Testis (tissue), 2 donors: ENCODE measurements at regions not wholly inside any gene's neighbourhood (a gene's known extent, or its start where the extent isn't known, plus 50 kb on each side); places are given as distances from the start of the nearest gene placed in this dataset.

Source experiments
- DNase-seq: peaks from one replicate; pipeline ENCODE4 v3.0.0-alpha.2; 2019
- H3K27ac ChIP-seq, 2 donors: fragments of 200-600 bp; sonication (generic); one replicate each; pipeline ENCODE4 v1.5.1; 2019
- H3K27me3 ChIP-seq: fragments of 200-600 bp; sonication (generic); one replicate; pipeline ENCODE4 v1.5.1; 2019
- H3K36me3 ChIP-seq: fragments of 200-600 bp; sonication (generic); one replicate; pipeline ENCODE4 v1.5.1; 2017; ENCODE audit warnings: low read depth; ENCODE audit errors: missing control alignments
- H3K4me1 ChIP-seq: fragments of 200-600 bp; sonication (generic); one replicate; pipeline ENCODE4 v1.5.1; 2019
- H3K4me3 ChIP-seq, 2 donors: fragments of 200-600 bp; sonication (generic); one replicate each; pipeline ENCODE4 v1.5.1; 2017 to 2019
- H3K9me3 ChIP-seq: fragments of 200-600 bp; sonication (generic); one replicate; pipeline ENCODE4 v1.5.1; 2017
- POLR2A ChIP-seq: fragments of 450-650 bp; IDR thresholded peaks from one replicate; pipeline ENCODE4 v1.6.1; 2017; ENCODE audit warnings: antibody characterized with exemption, mild to moderate bottlenecking, moderate library complexity
- WGBS, 2 donors: methylation state at CpG; one replicate each; pipeline ENCODE4 v1.1.5; 2018; 5-methylcytosine and 5-hydroxymethylcytosine counted together
- intact Hi-C: fragments of 100-400 bp; cut with DNase I; formaldehyde crosslinking; loops from one replicate; pipeline ENCODE4 v1.15.1; 2023; ENCODE audit warnings: low total_unique reads
- TF ChIP-seq, protein P1 (sequence below), 3 experiments: fragments of 450-650 bp in 2 of 3; fragments of 200-600 bp in 1 of 3; sonication (generic) in 1 of 3; IDR thresholded peaks; one replicate each; pipeline ENCODE4 v1.5.1; 2016 to 2019; ENCODE audit warnings: antibody characterized with exemption in 3 of 3, mild to moderate bottlenecking in 2 of 3, moderate library complexity in 1 of 3

DNA sequence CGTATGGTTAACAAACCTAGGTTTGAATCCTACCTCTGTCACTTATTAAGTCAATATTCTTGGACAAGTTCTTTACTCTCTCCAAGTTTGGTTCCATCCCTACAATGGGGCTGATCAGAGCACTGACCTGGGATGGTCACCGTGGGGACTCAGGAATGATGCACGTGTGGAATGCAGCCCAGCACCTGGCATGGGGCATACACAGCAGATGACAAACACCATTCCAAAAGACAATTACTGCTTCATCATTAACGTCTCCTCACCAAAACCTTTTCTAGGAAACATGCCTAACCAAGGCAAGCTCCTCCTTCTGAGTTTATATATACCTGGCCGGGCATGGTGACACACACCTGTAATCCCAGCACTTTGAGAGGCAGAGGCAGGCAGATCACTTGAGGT is 532.9 kb upstream of the ID2 start:
- Histone ChIP-seq H3K27ac (no peak overlapping the region), H3K4me1 (no peaks in the 10 kb centered on the region), H3K9me3 (no peaks in the 10 kb centered on the region), H3K27me3 (no peaks in the 10 kb centered on the region), H3K4me3 (no peak overlapping the region), H3K36me3 (no peaks in the 10 kb centered on the region)
- TF ChIP-seq POLR2A, result no peak
- TF ChIP-seq, protein P1, sequence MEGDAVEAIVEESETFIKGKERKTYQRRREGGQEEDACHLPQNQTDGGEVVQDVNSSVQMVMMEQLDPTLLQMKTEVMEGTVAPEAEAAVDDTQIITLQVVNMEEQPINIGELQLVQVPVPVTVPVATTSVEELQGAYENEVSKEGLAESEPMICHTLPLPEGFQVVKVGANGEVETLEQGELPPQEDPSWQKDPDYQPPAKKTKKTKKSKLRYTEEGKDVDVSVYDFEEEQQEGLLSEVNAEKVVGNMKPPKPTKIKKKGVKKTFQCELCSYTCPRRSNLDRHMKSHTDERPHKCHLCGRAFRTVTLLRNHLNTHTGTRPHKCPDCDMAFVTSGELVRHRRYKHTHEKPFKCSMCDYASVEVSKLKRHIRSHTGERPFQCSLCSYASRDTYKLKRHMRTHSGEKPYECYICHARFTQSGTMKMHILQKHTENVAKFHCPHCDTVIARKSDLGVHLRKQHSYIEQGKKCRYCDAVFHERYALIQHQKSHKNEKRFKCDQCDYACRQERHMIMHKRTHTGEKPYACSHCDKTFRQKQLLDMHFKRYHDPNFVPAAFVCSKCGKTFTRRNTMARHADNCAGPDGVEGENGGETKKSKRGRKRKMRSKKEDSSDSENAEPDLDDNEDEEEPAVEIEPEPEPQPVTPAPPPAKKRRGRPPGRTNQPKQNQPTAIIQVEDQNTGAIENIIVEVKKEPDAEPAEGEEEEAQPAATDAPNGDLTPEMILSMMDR (IDR thresholded peaks at IDR 0.05), result no peak
- WGBS, 2 donors, result 79 to 87% methylated on average over 5 of the region's 5 CpGs
- DNase-seq, result no peak
- intact Hi-C loops, result no loop called here

DNA sequence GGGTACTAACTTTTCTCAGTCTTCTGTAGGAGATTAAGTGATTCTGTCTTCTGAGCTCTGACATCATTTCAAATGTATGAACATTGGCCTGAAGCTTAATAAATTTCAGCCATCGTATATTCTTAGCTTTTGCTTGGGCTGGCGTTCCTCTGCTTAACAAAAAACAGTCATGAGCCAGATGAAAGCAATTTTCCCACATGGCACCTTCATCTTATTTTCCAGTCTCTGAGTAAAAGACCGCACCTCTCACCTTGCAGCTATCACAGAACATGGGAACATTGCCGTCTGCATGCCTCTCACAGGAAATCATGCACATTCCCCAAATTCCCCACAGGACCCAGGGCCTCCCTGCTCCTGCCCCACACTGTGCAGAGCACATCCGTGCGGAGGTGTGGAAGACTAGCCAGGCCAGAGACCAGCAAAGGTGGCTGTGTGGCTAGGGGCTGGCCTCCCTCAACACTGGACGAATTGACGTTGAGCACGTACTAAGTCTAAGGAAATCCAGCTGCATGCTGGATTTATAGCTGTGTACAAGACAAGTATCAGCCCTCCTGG is 531.8 kb upstream of the ID2 start:
- TF ChIP-seq, protein P1 (IDR thresholded peaks at IDR 0.05), result no peak
- no peak for TF ChIP-seq POLR2A

DNA sequence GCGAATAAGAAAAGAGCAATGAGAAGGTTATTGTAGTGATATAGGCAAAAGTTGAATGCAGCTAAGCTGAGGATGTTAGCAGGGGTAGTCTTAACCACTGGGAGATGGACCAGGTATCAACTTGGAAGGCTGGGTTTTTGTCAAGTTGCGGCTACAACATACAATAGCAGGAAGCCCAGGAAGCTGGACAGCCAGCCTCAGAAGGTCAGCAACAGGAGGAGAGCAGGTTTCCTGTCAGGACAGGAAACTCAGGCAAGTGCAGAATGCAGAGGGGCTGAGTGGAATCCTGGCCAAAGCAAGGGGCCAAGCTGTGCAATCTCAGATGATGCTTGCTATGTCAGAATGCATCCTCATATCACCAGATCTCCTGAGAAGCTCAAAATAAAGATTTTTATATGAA is 530.0 kb upstream of the ID2 start:
- Histone ChIP-seq H3K36me3 (no peaks in the 10 kb centered on the region), H3K27ac (no peak overlapping the region), H3K9me3 (no peaks in the 10 kb centered on the region), H3K4me1 (no peaks in the 10 kb centered on the region), H3K4me3 (no peak overlapping the region), H3K27me3 (no peaks in the 10 kb centered on the region)
- WGBS, 2 donors, result 89 to 98% methylated on average over 2 of the region's 2 CpGs
- intact Hi-C loops, result no loop called here
- TF ChIP-seq, protein P1 (IDR thresholded peaks at IDR 0.05), result no peak
- TF ChIP-seq POLR2A, result no peak
- no peak for DNase-seq

More for the DNA sequence above, 531.8 kb upstream of the ID2 start:
- H3K9me3 ChIP-seq, result no peaks in the 10 kb centered on the region
- intact Hi-C loops, result no loop called here
- 83 to 89% methylated on average over 9 of the region's 9 CpGs for WGBS, 2 donors
- no peak overlapping the region for H3K4me3 ChIP-seq
- no peaks in the 10 kb centered on the region for H3K4me1 ChIP-seq
- no peak for DNase-seq
- no peaks in the 10 kb centered on the region for H3K27me3 ChIP-seq
- no peak overlapping the region for H3K27ac ChIP-seq
- no peaks in the 10 kb centered on the region for H3K36me3 ChIP-seq

DNA sequence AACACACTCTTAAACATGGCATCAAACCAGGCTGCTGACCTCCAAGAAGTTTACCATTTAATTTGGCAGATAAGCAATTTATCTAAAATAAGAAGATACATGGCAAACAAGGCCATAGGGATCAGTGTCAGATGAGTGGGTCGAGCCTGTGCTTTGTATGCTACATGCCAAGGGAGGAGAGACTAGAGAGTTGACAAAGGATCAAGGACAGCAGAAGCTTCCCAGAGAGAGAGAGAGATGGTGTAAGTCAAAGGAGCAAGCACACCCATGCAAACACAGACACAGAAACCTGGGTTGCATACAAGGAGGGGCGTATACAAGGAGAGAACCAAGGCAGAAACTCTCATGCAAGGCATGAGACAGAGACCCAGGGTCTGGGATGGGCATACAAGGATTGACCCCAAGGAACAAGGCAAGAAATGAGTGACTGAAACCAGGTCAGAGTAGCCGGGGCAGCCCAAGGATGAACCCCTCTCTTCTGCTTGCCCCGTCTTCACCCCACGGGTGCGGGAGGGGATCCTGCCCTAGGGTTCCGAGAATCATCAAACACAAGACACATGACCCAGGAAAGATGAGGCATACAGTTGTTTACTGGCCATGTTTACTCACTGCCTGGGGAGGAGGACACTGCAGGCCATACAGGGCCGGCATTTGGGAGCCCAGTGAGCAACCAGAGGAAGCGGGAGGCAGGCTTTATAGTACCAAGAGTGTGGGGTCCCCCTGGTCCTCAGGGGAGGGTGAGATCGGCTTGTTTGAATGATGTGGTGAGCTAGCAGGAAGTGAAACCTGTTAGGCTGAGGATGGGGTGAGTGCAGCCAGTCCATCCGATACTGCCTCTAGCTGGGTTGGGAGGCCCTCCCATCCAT is 529.2 kb upstream of the ID2 start:
- no peak for TF ChIP-seq POLR2A
- TF ChIP-seq, protein P1 (IDR thresholded peaks at IDR 0.05), result no peak
- 77 to 87% methylated on average over 11 of the region's 11 CpGs for WGBS, 2 donors
- intact Hi-C loops, result no loop called here
- no peak overlapping the region for H3K27ac ChIP-seq
- no peak overlapping the region for H3K4me3 ChIP-seq
- DNase-seq, result no peak
- H3K9me3 ChIP-seq, result no peaks in the 10 kb centered on the region
- H3K36me3 ChIP-seq, result no peaks in the 10 kb centered on the region
- H3K4me1 ChIP-seq, result no peaks in the 10 kb centered on the region
- no peaks in the 10 kb centered on the region for H3K27me3 ChIP-seq
